Endodermal cell (in vitro differentiated cells): ENCODE measurements at regions not wholly inside any gene's neighbourhood (a gene's known extent, or its start where the extent isn't known, plus 50 kb on each side); places are given as distances from the start of the nearest gene placed in this dataset.

Source experiments
- DNase-seq: peaks from one replicate; pipeline ENCODE4 v3.0.0-alpha.2; 2017
- H3K27ac ChIP-seq: 2 replicates; pipeline ENCODE4 v1.5.1; 2013; ENCODE audit warnings: mild to moderate bottlenecking, low read depth, low read length, moderate library complexity
- H3K27me3 ChIP-seq: 2 replicates; pipeline ENCODE4 v1.6.1; 2013; ENCODE audit warnings: mild to moderate bottlenecking, low read length, moderate library complexity; ENCODE audit not compliant: insufficient read depth, control insufficient read depth, poor library complexity, severe bottlenecking
- H3K36me3 ChIP-seq: 2 replicates; pipeline ENCODE4 v1.7.0; 2013; ENCODE audit warnings: mild to moderate bottlenecking, low read length, moderate library complexity; ENCODE audit not compliant: control insufficient read depth, insufficient read depth
- H3K4me1 ChIP-seq: one replicate; pipeline ENCODE4 v1.7.0; 2013; ENCODE audit warnings: low read length; ENCODE audit not compliant: control insufficient read depth, insufficient read depth
- H3K4me3 ChIP-seq: 2 replicates; pipeline ENCODE4 v1.5.1; 2013; ENCODE audit warnings: mild to moderate bottlenecking, low read length, moderate library complexity
- H3K9ac ChIP-seq: 2 replicates; pipeline ENCODE4 v1.6.1; 2013; ENCODE audit warnings: mild to moderate bottlenecking, low read length, moderate library complexity; ENCODE audit not compliant: poor library complexity, severe bottlenecking; ENCODE audit errors: extremely low read depth
- H3K9me3 ChIP-seq: 2 replicates; pipeline ENCODE4 v1.6.1; 2013; ENCODE audit warnings: mild to moderate bottlenecking, low read length, moderate library complexity; ENCODE audit not compliant: control insufficient read depth
- H3K27ac Mint-ChIP-seq: 2 replicates; pipeline ENCODE4 v1.8.0; 2020; ENCODE audit warnings: mixed read lengths
- H3K27me3 Mint-ChIP-seq: 2 replicates; pipeline ENCODE4 v1.8.0; 2021; ENCODE audit warnings: mild to moderate bottlenecking, mixed read lengths; ENCODE audit not compliant: insufficient read depth
- H3K36me3 Mint-ChIP-seq: 2 replicates; pipeline ENCODE4 v1.8.0; 2020; ENCODE audit warnings: low read depth, mixed read lengths
- H3K4me1 Mint-ChIP-seq: 2 replicates; pipeline ENCODE4 v1.8.0; 2020; ENCODE audit warnings: mixed read lengths
- H3K4me3 Mint-ChIP-seq: 2 replicates; pipeline ENCODE4 v1.8.0; 2020; ENCODE audit warnings: mild to moderate bottlenecking, moderate library complexity, mixed read lengths
- H3K9me3 Mint-ChIP-seq: 2 replicates; pipeline ENCODE4 v1.8.0; 2020; ENCODE audit warnings: mild to moderate bottlenecking, mixed read lengths
- CTCF ChIP-seq: fragments of 200-600 bp; sonication (generic); conservative IDR thresholded peaks from 2 replicates; pipeline ENCODE4 v1.5.0; 2021; ENCODE audit warnings: antibody characterized with exemption, mild to moderate bottlenecking
- WGBS, 2 experiments: methylation state at CpG; one replicate each; pipeline versions ENCODE4 v1.1.5 to v1.1.7; 2013; ENCODE audit warnings: missing lambda C conversion rate in 2 of 2, mixed read lengths in 1 of 2; ENCODE audit not compliant: insufficient coverage in 1 of 2, insufficient read length in 1 of 2; 5-methylcytosine and 5-hydroxymethylcytosine counted together

- WGBS, 2 experiments = 95 to 100% methylated on average over 1 of the region's 1 CpG
Measured at GRCh38 chr5:63118221-63118620, 539.6 kb downstream of the LRRC70 start.

GRCh38 chr5:63111891-63112290, 533.3 kb downstream of the LRRC70 start:
- Histone ChIP-seq H3K4me3 (no peak overlapping the region), H3K36me3 (no peaks in the 10 kb centered on the region), H3K4me1 (no peaks in the 10 kb centered on the region), H3K27ac (no peak overlapping the region), H3K9me3 (no peaks in the 10 kb centered on the region), H3K27me3 (no peaks in the 10 kb centered on the region), H3K9ac (no peak overlapping the region)
- DNase-seq = no peak
- H3K36me3 Mint-ChIP-seq = no peaks in the 10 kb centered on the region
- no peak for TF ChIP-seq CTCF
- no peak overlapping the region for H3K27ac Mint-ChIP-seq
- H3K9me3 Mint-ChIP-seq = no peaks in the 10 kb centered on the region
- peaks cover 17% of the 10 kb centered on the region for H3K4me1 Mint-ChIP-seq
- no peaks in the 10 kb centered on the region for H3K27me3 Mint-ChIP-seq
- no peak overlapping the region for H3K4me3 Mint-ChIP-seq

More at GRCh38 chr5:63118221-63118620, 539.6 kb downstream of the LRRC70 start:
- H3K4me3 Mint-ChIP-seq = no peak overlapping the region
- Histone ChIP-seq H3K36me3 (no peaks in the 10 kb centered on the region), H3K9ac (no peak overlapping the region), H3K4me3 (no peak overlapping the region), H3K27me3 (no peaks in the 10 kb centered on the region), H3K27ac (no peak overlapping the region), H3K9me3 (no peaks in the 10 kb centered on the region), H3K4me1 (no peaks in the 10 kb centered on the region)
- H3K27me3 Mint-ChIP-seq = no peaks in the 10 kb centered on the region
- H3K36me3 Mint-ChIP-seq = no peaks in the 10 kb centered on the region
- no peak for TF ChIP-seq CTCF
- H3K27ac Mint-ChIP-seq = no peak overlapping the region
- no peaks in the 10 kb centered on the region for H3K9me3 Mint-ChIP-seq
- DNase-seq = no peak
- H3K4me1 Mint-ChIP-seq = peaks cover 11% of the 10 kb centered on the region

GRCh38 chr5:63101870-63102269, 523.3 kb downstream of the LRRC70 start:
- Histone ChIP-seq H3K4me1 (no peaks in the 10 kb centered on the region), H3K36me3 (no peaks in the 10 kb centered on the region), H3K9ac (no peak overlapping the region), H3K27me3 (no peaks in the 10 kb centered on the region), H3K27ac (no peak overlapping the region), H3K9me3 (no peaks in the 10 kb centered on the region), H3K4me3 (no peak overlapping the region)
- H3K27ac Mint-ChIP-seq = no peak overlapping the region
- no peaks in the 10 kb centered on the region for H3K9me3 Mint-ChIP-seq
- no peaks in the 10 kb centered on the region for H3K27me3 Mint-ChIP-seq
- no peak for DNase-seq
- H3K4me3 Mint-ChIP-seq = no peak overlapping the region
- H3K36me3 Mint-ChIP-seq = no peaks in the 10 kb centered on the region
- H3K4me1 Mint-ChIP-seq = no peaks in the 10 kb centered on the region
- 88% methylated on average over 1 of the region's 1 CpG; no CpG with 5 or more reads in 1 of the 2 experiments for WGBS, 2 experiments
- TF ChIP-seq CTCF = no peak
